ENCODE measurements at regions not wholly inside any gene's neighbourhood (a gene's known extent, or its start where the extent isn't known, plus 50 kb on each side); places are given as distances from the start of the nearest gene placed in this dataset.

- no peaks in the 10 kb centered on the region for H3K27me3 ChIP-seq (ENCODE audit: insufficient read depth, low read length)
- DNase-seq (ENCODE audit: insufficient read length, low spot score, missing footprints) = peak; percentile 55
- H3K4me2 ChIP-seq (ENCODE audit: insufficient read depth, low read length) = no peak overlapping the region
- H3K9me3 ChIP-seq (ENCODE audit: low read depth, low read length) = peaks cover 10% of the 10 kb centered on the region
- H2AFZ ChIP-seq (ENCODE audit: low read length) = no peak overlapping the region
- no peak overlapping the region for H3K27ac ChIP-seq (ENCODE audit: low read depth, low read length)
- no peaks in the 10 kb centered on the region for H4K20me1 ChIP-seq (ENCODE audit: insufficient read depth, low read length)
- no peaks in the 10 kb centered on the region for H3K79me2 ChIP-seq (ENCODE audit: insufficient read depth, low read length)
- no peak overlapping the region for H3K4me3 ChIP-seq (ENCODE audit: insufficient read depth, low read length)
- no peak for TF ChIP-seq CTCF (IDR thresholded peaks at IDR 0.05; ENCODE audit: extremely low read depth, low read depth, low read length)
- no peaks in the 10 kb centered on the region for H3K4me1 ChIP-seq (ENCODE audit: insufficient read depth, low read length)
- no peaks in the 10 kb centered on the region for H3K36me3 ChIP-seq (ENCODE audit: insufficient read depth, low read length)
Measured at GRCh38 chr14:89600950-89601826, 184.2 kb upstream of the FOXN3 start.

- peaks cover 10% of the 10 kb centered on the region for H3K9me3 ChIP-seq (ENCODE audit: low read depth, low read length)
- no peak overlapping the region for H3K4me3 ChIP-seq (ENCODE audit: insufficient read depth, low read length)
- H4K20me1 ChIP-seq (ENCODE audit: insufficient read depth, low read length) = no peaks in the 10 kb centered on the region
- no peak for TF ChIP-seq CTCF (IDR thresholded peaks at IDR 0.05; ENCODE audit: extremely low read depth, low read depth, low read length)
- no peaks in the 10 kb centered on the region for H3K27me3 ChIP-seq (ENCODE audit: insufficient read depth, low read length)
- no peaks in the 10 kb centered on the region for H3K79me2 ChIP-seq (ENCODE audit: insufficient read depth, low read length)
- no peaks in the 10 kb centered on the region for H3K4me1 ChIP-seq (ENCODE audit: insufficient read depth, low read length)
- no peak for DNase-seq (ENCODE audit: insufficient read length, low spot score, missing footprints)
- H2AFZ ChIP-seq (ENCODE audit: low read length) = no peak overlapping the region
- no peak overlapping the region for H3K27ac ChIP-seq (ENCODE audit: low read depth, low read length)
- H3K36me3 ChIP-seq (ENCODE audit: insufficient read depth, low read length) = no peaks in the 10 kb centered on the region
- H3K4me2 ChIP-seq (ENCODE audit: insufficient read depth, low read length) = no peak overlapping the region
Measured at GRCh38 chr14:89600029-89600428, 183.0 kb upstream of the FOXN3 start.

- H3K9me3 ChIP-seq (ENCODE audit: low read depth, low read length) = peaks cover 10% of the 10 kb centered on the region
- H3K79me2 ChIP-seq (ENCODE audit: insufficient read depth, low read length) = no peaks in the 10 kb centered on the region
- H3K27ac ChIP-seq (ENCODE audit: low read depth, low read length) = no peak overlapping the region
- no peaks in the 10 kb centered on the region for H3K4me1 ChIP-seq (ENCODE audit: insufficient read depth, low read length)
- H2AFZ ChIP-seq (ENCODE audit: low read length) = no peak overlapping the region
- H4K20me1 ChIP-seq (ENCODE audit: insufficient read depth, low read length) = no peaks in the 10 kb centered on the region
- no peak overlapping the region for H3K4me2 ChIP-seq (ENCODE audit: insufficient read depth, low read length)
- H3K36me3 ChIP-seq (ENCODE audit: insufficient read depth, low read length) = no peaks in the 10 kb centered on the region
- H3K4me3 ChIP-seq (ENCODE audit: insufficient read depth, low read length) = no peak overlapping the region
- TF ChIP-seq CTCF (IDR thresholded peaks at IDR 0.05; ENCODE audit: extremely low read depth, low read depth, low read length) = no peak
- H3K27me3 ChIP-seq (ENCODE audit: insufficient read depth, low read length) = no peaks in the 10 kb centered on the region
- no peak for DNase-seq (ENCODE audit: insufficient read length, low spot score, missing footprints)
Measured at GRCh38 chr14:89598548-89599186, 181.6 kb upstream of the FOXN3 start.

- no peak overlapping the region for H3K4me3 ChIP-seq (ENCODE audit: insufficient read depth, low read length)
- H2AFZ ChIP-seq (ENCODE audit: low read length) = no peak overlapping the region
- H3K9me3 ChIP-seq (ENCODE audit: low read depth, low read length) = peaks cover 3% of the 10 kb centered on the region
- no peak for TF ChIP-seq CTCF (IDR thresholded peaks at IDR 0.05; ENCODE audit: extremely low read depth, low read depth, low read length)
- no peaks in the 10 kb centered on the region for H3K27me3 ChIP-seq (ENCODE audit: insufficient read depth, low read length)
- no peak overlapping the region for H3K4me2 ChIP-seq (ENCODE audit: insufficient read depth, low read length)
- no peaks in the 10 kb centered on the region for H3K79me2 ChIP-seq (ENCODE audit: insufficient read depth, low read length)
- H3K36me3 ChIP-seq (ENCODE audit: insufficient read depth, low read length) = no peaks in the 10 kb centered on the region
- no peaks in the 10 kb centered on the region for H3K4me1 ChIP-seq (ENCODE audit: insufficient read depth, low read length)
- no peaks in the 10 kb centered on the region for H4K20me1 ChIP-seq (ENCODE audit: insufficient read depth, low read length)
- H3K27ac ChIP-seq (ENCODE audit: low read depth, low read length) = no peak overlapping the region
- no peak for DNase-seq (ENCODE audit: insufficient read length, low spot score, missing footprints)
Measured at GRCh38 chr14:89592961-89593360, 175.9 kb upstream of the FOXN3 start.

All from osteoblast (primary cell).